ENCODE measurements at regions not wholly inside any gene's neighbourhood (a gene's known extent, or its start where the extent isn't known, plus 50 kb on each side); places are given as distances from the start of the nearest gene placed in this dataset.

GRCh38 chr4:130479020-130479419 is 1383.1 kb downstream of the C4orf33 start:
- ChIA-PET CTCF (ENCODE audit: low intra/inter-chr PET ratio) (no interaction called here), POLR2A (no interaction called here)
- intact Hi-C loops (cut with micrococcal nuclease) (no loop called here), in situ Hi-C loops (cut with MboI) (no loop called here)
- H2AFZ ChIP-seq (ENCODE audit: low read depth, low read length): no peak overlapping the region
- no peak overlapping the region for H3K4me3 ChIP-seq
- no peak for DNase-seq (ENCODE audit: extremely low read depth in 1 of 4, low spot score in 3 of 4)
- H3K9ac ChIP-seq (ENCODE audit: insufficient read depth in 1 of 2, low read depth in 2 of 2, low read length in 2 of 2): no peak overlapping the region
- H3K27ac ChIP-seq (ENCODE audit: extremely low read depth, low read depth, low read length): no peak overlapping the region
- no peaks in the 10 kb centered on the region for H4K20me1 ChIP-seq (replicated peaks; ENCODE audit: control insufficient read depth, insufficient read depth, low read length)
- no peaks in the 10 kb centered on the region for H3K79me2 ChIP-seq (ENCODE audit: control insufficient read depth, insufficient read depth, low read length)
- H3K9me3 ChIP-seq (replicated peaks; ENCODE audit: control insufficient read depth, insufficient read depth, low read depth, low read length): 0 out of 2 replicates have a peak, but pooled peaks cover 1% of the 10 kb centered on the region
- no peaks in the 10 kb centered on the region for H3K36me3 ChIP-seq (ENCODE audit: control insufficient read depth, insufficient read depth, low read length)
- no peaks in the 10 kb centered on the region for H3K9me1 ChIP-seq (ENCODE audit: control insufficient read depth, insufficient read depth, low read length)
- no peak for ATAC-seq
- no peaks in the 10 kb centered on the region for H3K27me3 ChIP-seq (ENCODE audit: control insufficient read depth in 2 of 2, insufficient read depth in 2 of 2, low read length in 2 of 2)
- H3K4me2 ChIP-seq (ENCODE audit: insufficient read depth, low read length): no peak overlapping the region
- WGBS (ENCODE audit: insufficient coverage, low coverage, missing lambda C conversion rate): 0% methylated on average over 1 of the region's 1 CpG
- no TSS peak for BruUV-seq (replicated peaks)
- TF ChIP-seq FOSL1 (tag; conservative IDR thresholded peaks at IDR 0.05): no peak
- no peak for TF ChIP-seq KDM1A (IDR thresholded peaks at IDR 0.05)
- no peak for TF ChIP-seq HMBOX1 (IDR thresholded peaks at IDR 0.05)
- no peak for TF ChIP-seq CHCHD3 (CRISPR knock-in tag; IDR thresholded peaks at IDR 0.05)
- no peak for TF ChIP-seq CREB3 (tag; conservative IDR thresholded peaks at IDR 0.05; ENCODE audit: low read depth)
- TF ChIP-seq ELK1 (CRISPR knock-in tag; IDR thresholded peaks at IDR 0.05): no peak
- TF ChIP-seq FOXP4 (CRISPR knock-in tag; IDR thresholded peaks at IDR 0.05; ENCODE audit: borderline replicate concordance): no peak
- TF ChIP-seq SUPT5H (IDR thresholded peaks at IDR 0.05): no peak
- no peak for TF ChIP-seq ZNF197 (CRISPR knock-in tag; IDR thresholded peaks at IDR 0.05; ENCODE audit: low read depth)
- no peak for TF ChIP-seq TFAM (CRISPR knock-in tag; conservative IDR thresholded peaks at IDR 0.05)
- no peak for TF ChIP-seq MIER1 (IDR thresholded peaks at IDR 0.05; ENCODE audit: low read depth)
- TF ChIP-seq USF1 (CRISPR knock-in tag; IDR thresholded peaks at IDR 0.05): no peak
- no peak for TF ChIP-seq ZNF655 (CRISPR knock-in tag; IDR thresholded peaks at IDR 0.05)
- TF ChIP-seq BRF1 (IDR thresholded peaks at IDR 0.05; ENCODE audit: borderline replicate concordance, extremely low read depth, insufficient read length): no peak
- no peak for TF ChIP-seq ZBTB12 (CRISPR knock-in tag; IDR thresholded peaks at IDR 0.05)
- TF ChIP-seq TRIM28 (IDR thresholded peaks at IDR 0.05): no peak
- no peaks in the 10 kb centered on the region for H3K4me1 ChIP-seq (replicated peaks in 1 of 2; ENCODE audit: control insufficient read depth in 2 of 2, insufficient read depth in 2 of 2, low read length in 2 of 2)
- FAIRE-seq: no peak
